Suprapubic skin (tissue), 4 donors: ENCODE measurements at regions not wholly inside any gene's neighbourhood (a gene's known extent, or its start where the extent isn't known, plus 50 kb on each side); places are given as distances from the start of the nearest gene placed in this dataset.

Experiments
- EP300 ChIP-seq: sonication (generic); formaldehyde crosslinking; IDR thresholded peaks from one replicate; pipeline ENCODE4 v1.6.1; 2017; ENCODE audit warnings: antibody characterized with exemption
- POLR2A ChIP-seq, 2 donors: fragments of 450-650 bp; IDR thresholded peaks; one replicate each; pipeline ENCODE4 v1.6.1; 2017; ENCODE audit warnings: antibody characterized with exemption in 2 of 2, mild to moderate bottlenecking in 2 of 2, moderate library complexity in 2 of 2
- POLR2AphosphoS5 ChIP-seq, 3 donors: sonication (generic); formaldehyde crosslinking; IDR thresholded peaks; one replicate each; pipeline ENCODE4 v1.6.1; 2017; ENCODE audit warnings: antibody characterized with exemption in 3 of 3
- TF ChIP-seq, protein P1 (sequence below), 2 donors: fragments of 200-600 bp in 1 of 2; fragments of 450-650 bp in 1 of 2; sonication (generic) in 1 of 2; IDR thresholded peaks; one replicate each; pipeline ENCODE4 v1.5.1; 2016 to 2019; ENCODE audit warnings: antibody characterized with exemption in 2 of 2, mild to moderate bottlenecking in 1 of 2, moderate library complexity in 1 of 2

DNA sequence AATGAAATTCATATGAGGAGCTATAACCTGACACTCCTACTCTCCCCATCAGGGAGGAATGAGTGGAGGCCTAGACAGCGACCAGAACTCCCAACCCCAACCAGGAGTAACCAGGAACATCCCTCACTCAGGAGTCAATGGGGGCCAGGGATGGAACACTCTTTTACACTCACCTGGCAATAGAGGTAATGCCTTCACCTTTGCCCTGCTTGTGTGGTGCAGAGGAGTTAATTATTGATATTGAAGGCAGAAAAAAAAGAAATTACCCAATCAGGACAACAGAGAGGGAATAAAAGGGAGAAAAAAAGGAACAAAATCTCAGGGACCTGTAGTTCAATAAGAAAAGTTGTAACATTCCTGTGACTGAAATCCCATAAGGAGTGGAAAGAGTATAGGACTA lies 141.5 kb downstream of the PPP4R3C start:
- no peak for TF ChIP-seq POLR2AphosphoS5 (IDR thresholded peaks at IDR 0.05)
- TF ChIP-seq, protein P1, sequence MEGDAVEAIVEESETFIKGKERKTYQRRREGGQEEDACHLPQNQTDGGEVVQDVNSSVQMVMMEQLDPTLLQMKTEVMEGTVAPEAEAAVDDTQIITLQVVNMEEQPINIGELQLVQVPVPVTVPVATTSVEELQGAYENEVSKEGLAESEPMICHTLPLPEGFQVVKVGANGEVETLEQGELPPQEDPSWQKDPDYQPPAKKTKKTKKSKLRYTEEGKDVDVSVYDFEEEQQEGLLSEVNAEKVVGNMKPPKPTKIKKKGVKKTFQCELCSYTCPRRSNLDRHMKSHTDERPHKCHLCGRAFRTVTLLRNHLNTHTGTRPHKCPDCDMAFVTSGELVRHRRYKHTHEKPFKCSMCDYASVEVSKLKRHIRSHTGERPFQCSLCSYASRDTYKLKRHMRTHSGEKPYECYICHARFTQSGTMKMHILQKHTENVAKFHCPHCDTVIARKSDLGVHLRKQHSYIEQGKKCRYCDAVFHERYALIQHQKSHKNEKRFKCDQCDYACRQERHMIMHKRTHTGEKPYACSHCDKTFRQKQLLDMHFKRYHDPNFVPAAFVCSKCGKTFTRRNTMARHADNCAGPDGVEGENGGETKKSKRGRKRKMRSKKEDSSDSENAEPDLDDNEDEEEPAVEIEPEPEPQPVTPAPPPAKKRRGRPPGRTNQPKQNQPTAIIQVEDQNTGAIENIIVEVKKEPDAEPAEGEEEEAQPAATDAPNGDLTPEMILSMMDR (IDR thresholded peaks at IDR 0.05): no peak
- no peak for TF ChIP-seq POLR2A (IDR thresholded peaks at IDR 0.05)
- TF ChIP-seq EP300: no peak
